ENCODE measurements at regions not wholly inside any gene's neighbourhood (a gene's known extent, or its start where the extent isn't known, plus 50 kb on each side); places are given as distances from the start of the nearest gene placed in this dataset.

GRCh38 chr4:163623787-163624186 is 129.3 kb downstream of the TMA16 start (continued):
- TF ChIP-seq YY1 (IDR thresholded peaks at IDR 0.05; ENCODE audit: low read depth, low read length), result no peak
- no peak for TF ChIP-seq ATF2 (IDR thresholded peaks at IDR 0.05; ENCODE audit: low read length)
- TF ChIP-seq TEAD4 (IDR thresholded peaks at IDR 0.05; ENCODE audit: low read depth, low read length), result no peak
- TF ChIP-seq SP4 (IDR thresholded peaks at IDR 0.05; ENCODE audit: low read length), result no peak
- no peak for TF ChIP-seq NRF1 (IDR thresholded peaks at IDR 0.05; ENCODE audit: low read depth, low read length)

Data from H1 (cell line).